K562 (cell line): ENCODE measurements at regions not wholly inside any gene's neighbourhood (a gene's known extent, or its start where the extent isn't known, plus 50 kb on each side); places are given as distances from the start of the nearest gene placed in this dataset.

Experiments used
- ATAC-seq: fragments of 200-7000 bp; cut with Tn5 transposase; 3 replicates; pipeline ENCODE4 v1.9.1; 2020; ENCODE audit warnings: moderate library complexity
- BruUV-seq: library from RNA; stranded (reverse); fragments of 400-500 nt; replicated peaks from 2 replicates; lab custom pipeline; 2021; lab: Mats Ljungman, UMichigan
- CTCF ChIA-PET: fragments of 300-600 bp; formaldehyde crosslinking; extraction: SDS; loops from one replicate; lab custom pipeline; 2021; ENCODE audit warnings: low intra/inter-chr PET ratio; lab: Yijun Ruan, JAX
- POLR2A ChIA-PET: fragments of 300-600, 350-650 bp; sonication (Branson Sonifier 250); formaldehyde crosslinking; extraction: SDS; loops from one replicate; lab custom pipeline; 2021; ENCODE audit warnings: antibody characterized with exemption, inconsistent platforms; lab: Yijun Ruan, JAX
- DNase-seq, 4 experiments: peaks; one replicate each; pipeline versions ENCODE4 v3.0.0 to v3.0.0-alpha.2; 2011 to 2018; ENCODE audit warnings: low spot score in 3 of 4, mixed read lengths in 3 of 4; ENCODE audit errors: extremely low read depth in 1 of 4
- FAIRE-seq: peaks from 2 replicates; lab custom pipeline; 2011; peaks lifted over from hg19 to GRCh38; lab: Jason Lieb, UNC
- H2AFZ ChIP-seq: 2 replicates; pipeline ENCODE4 v1.6.0; 2011; ENCODE audit warnings: low read depth, low read length, control low read depth, inconsistent platforms
- H3K27ac ChIP-seq: fragments of 200-600 bp; 3 replicates; pipeline ENCODE4 v1.8.0; 2011; ENCODE audit warnings: low read depth, mild to moderate bottlenecking, control low read depth, inconsistent platforms, low read length, moderate library complexity, mixed read lengths; ENCODE audit errors: extremely low read depth
- H3K27me3 ChIP-seq, 2 experiments: fragments of 300-600 bp in 1 of 2; 2 replicates in 1 of 2; 3 replicates in 1 of 2; pipeline versions ENCODE4 v1.6.0 to v1.8.0; 2011; ENCODE audit warnings: inconsistent platforms in 2 of 2, low read length in 2 of 2, mild to moderate bottlenecking in 1 of 2, mixed read lengths in 1 of 2, moderate library complexity in 1 of 2; ENCODE audit not compliant: control insufficient read depth in 2 of 2, insufficient read depth in 2 of 2
- H3K36me3 ChIP-seq: fragments of 300-600 bp; 3 replicates; pipeline ENCODE4 v1.8.0; 2011; ENCODE audit warnings: mild to moderate bottlenecking, low read length, inconsistent platforms; ENCODE audit not compliant: control insufficient read depth, insufficient read depth
- H3K4me1 ChIP-seq, 2 experiments: fragments of 200-600 bp in 1 of 2; replicated peaks in 1 of 2; 2 replicates in 1 of 2; 3 replicates in 1 of 2; pipeline versions ENCODE4 v1.5.1 to v1.8.0; 2011; ENCODE audit warnings: inconsistent platforms in 2 of 2, low read length in 2 of 2, mild to moderate bottlenecking in 1 of 2, mixed read lengths in 1 of 2, moderate library complexity in 1 of 2; ENCODE audit not compliant: control insufficient read depth in 2 of 2, insufficient read depth in 2 of 2
- H3K4me2 ChIP-seq: 2 replicates; pipeline ENCODE4 v1.6.1; 2011; ENCODE audit warnings: low read length, control low read depth, inconsistent platforms, mixed read lengths; ENCODE audit not compliant: insufficient read depth
- H3K4me3 ChIP-seq: fragments of 200-600 bp; sonication (generic), shearing (Covaris generic); 2 replicates; pipeline ENCODE4 v1.5.1; 2016; ENCODE audit warnings: control low read depth, inconsistent platforms
- H3K79me2 ChIP-seq: fragments of 200-600 bp; 3 replicates; pipeline ENCODE4 v1.8.0; 2011; ENCODE audit warnings: low read length, inconsistent platforms; ENCODE audit not compliant: control insufficient read depth, insufficient read depth
- H3K9ac ChIP-seq, 2 experiments: 2 replicates each; pipeline versions ENCODE4 v1.6.0 to v1.6.1; 2011; ENCODE audit warnings: low read depth in 2 of 2, low read length in 2 of 2, control low read depth in 1 of 2, inconsistent platforms in 1 of 2, mild to moderate bottlenecking in 1 of 2, mixed read lengths in 1 of 2; ENCODE audit not compliant: insufficient read depth in 1 of 2
- H3K9me1 ChIP-seq: one replicate; pipeline ENCODE4 v1.6.0; 2011; ENCODE audit warnings: inconsistent platforms, mild to moderate bottlenecking, low read length, moderate library complexity; ENCODE audit not compliant: control insufficient read depth, insufficient read depth
- H3K9me3 ChIP-seq: replicated peaks from 2 replicates; pipeline ENCODE4 v1.5.1; 2011; ENCODE audit warnings: low read depth, low read length, inconsistent platforms; ENCODE audit not compliant: control insufficient read depth, insufficient read depth
- H4K20me1 ChIP-seq: replicated peaks from 2 replicates; pipeline ENCODE4 v1.6.1; 2011; ENCODE audit warnings: low read length, inconsistent platforms, mixed read lengths; ENCODE audit not compliant: control insufficient read depth, insufficient read depth
- ARID2 ChIP-seq: fragments of 450-650 bp; IDR thresholded peaks from 2 replicates; pipeline ENCODE4 v1.6.1; 2017; ENCODE audit warnings: antibody characterized with exemption, mild to moderate bottlenecking
- MEF2A ChIP-seq: IDR thresholded peaks from 2 replicates; pipeline ENCODE4 v1.6.1; 2011; ENCODE audit warnings: low read depth, mild to moderate bottlenecking, low read length, moderate library complexity; ENCODE audit not compliant: control insufficient read depth
- NCOA1 ChIP-seq: fragments of 450-650 bp; IDR thresholded peaks from 2 replicates; pipeline ENCODE4 v1.6.1; 2016; ENCODE audit warnings: low read depth
- NCOR1 ChIP-seq: fragments of 450-650 bp; IDR thresholded peaks from 2 replicates; pipeline ENCODE4 v1.6.1; 2016; ENCODE audit warnings: mild to moderate bottlenecking, moderate library complexity
- RNF2 ChIP-seq: sonication (generic); IDR thresholded peaks from 2 replicates; pipeline ENCODE4 v1.6.1; 2016
- SPI1 ChIP-seq: IDR thresholded peaks from 2 replicates; pipeline ENCODE4 v1.6.1; 2011; ENCODE audit warnings: low read depth, low read length, control low read depth, borderline replicate concordance
- TCF3 ChIP-seq: sonication (generic); formaldehyde crosslinking; IDR thresholded peaks from 2 replicates; pipeline ENCODE4 v1.4.0; 2020; ENCODE audit warnings: mild to moderate bottlenecking, missing genetic modification reagents
- ZNF644 ChIP-seq: fragments of 200-800 bp; sonication (Bioruptor generic); IDR thresholded peaks from 2 replicates; pipeline ENCODE4 v1.6.1; 2016; ENCODE audit warnings: low read depth, missing genetic modification characterization, missing compliant biosample characterization
- ZNF696 ChIP-seq: fragments of 250-450 bp; sonication (Bioruptor Pico); conservative IDR thresholded peaks from 2 replicates; pipeline ENCODE4 v1.4.0; 2020; ENCODE audit warnings: mild to moderate bottlenecking, moderate library complexity
- WGBS: fragments of 100-300 bp; shearing (Covaris generic); methylation state at CpG from one replicate; pipeline ENCODE4 v1.1.6; 2016; ENCODE audit warnings: low coverage, mixed read lengths; ENCODE audit not compliant: insufficient coverage; ENCODE audit errors: missing lambda C conversion rate; 5-methylcytosine and 5-hydroxymethylcytosine counted together
- in situ Hi-C: fragments of 300-500 bp; cut with MboI; formaldehyde crosslinking; loops from 4 replicates; pipeline ENCODE4 v1.15.0; 2018; ENCODE audit warnings: inconsistent platforms, mixed read lengths
- intact Hi-C: fragments of 100-400 bp; cut with micrococcal nuclease; formaldehyde crosslinking; loops from 2 replicates; pipeline ENCODE4 v1.14.2; 2022
- TF ChIP-seq, protein P1 (sequence below), 2 experiments: fragments of 150-350 bp in 1 of 2; IDR thresholded peaks; 2 replicates each; pipeline ENCODE4 v1.6.1; 2012 to 2016; ENCODE audit warnings: low read depth in 2 of 2, low read length in 2 of 2, mild to moderate bottlenecking in 1 of 2, moderate library complexity in 1 of 2
- TF ChIP-seq, protein P2 (sequence below): IDR thresholded peaks from 2 replicates; pipeline ENCODE4 v1.6.1; 2014; ENCODE audit warnings: antibody characterized with exemption
- TF ChIP-seq, protein P3 (sequence below): fragments of 450-650 bp; formaldehyde crosslinking; IDR thresholded peaks from 2 replicates; pipeline ENCODE4 v1.4.0; 2022; ENCODE audit warnings: missing genetic modification characterization

DNA sequence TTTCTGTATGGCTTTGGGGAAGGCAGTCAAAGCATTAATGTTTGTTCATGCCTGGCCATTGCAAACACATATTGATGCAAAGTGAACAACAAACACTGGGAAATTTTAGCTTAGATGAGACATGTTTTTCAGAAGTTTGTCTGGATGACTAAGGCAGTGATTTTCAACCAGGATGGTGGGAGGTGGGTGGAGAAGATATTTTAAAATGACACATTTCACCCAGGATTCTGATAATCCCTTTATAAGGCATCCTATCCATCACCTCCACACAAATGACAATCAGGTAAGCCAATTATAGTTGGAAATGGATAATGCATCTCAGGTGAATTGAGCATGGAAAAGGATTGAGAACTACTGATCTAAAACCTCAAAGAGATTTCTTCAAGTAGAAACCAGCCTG, 57.4 kb upstream of the SV2C start:
- no peak overlapping the region for H3K4me3 ChIP-seq
- ChIA-PET POLR2A (no interaction called here), CTCF (no interaction called here)
- FAIRE-seq = no peak
- in situ Hi-C loops = no loop called here
- H3K4me2 ChIP-seq = no peak overlapping the region
- no peaks in the 10 kb centered on the region for H4K20me1 ChIP-seq
- no peak overlapping the region for H3K27ac ChIP-seq
- no peak for TF ChIP-seq ZNF644
- no peak for TF ChIP-seq ZNF696
- TF ChIP-seq SPI1 = no peak
- TF ChIP-seq NCOA1 = no peak
- no peak for TF ChIP-seq MEF2A
- no peak for TF ChIP-seq TCF3 (CRISPR knock-in tag)
- TF ChIP-seq, all 486 proteins: peak for 0
- H3K9ac ChIP-seq = no peak overlapping the region
- BruUV-seq = no TSS peak
- ATAC-seq = no peak
- H2AFZ ChIP-seq = no peak overlapping the region
- no peaks in the 10 kb centered on the region for H3K9me3 ChIP-seq
- H3K4me1 ChIP-seq = no peaks in the 10 kb centered on the region
- H3K79me2 ChIP-seq = no peaks in the 10 kb centered on the region
- no peaks in the 10 kb centered on the region for H3K36me3 ChIP-seq
- H3K27me3 ChIP-seq = peaks cover 0 to 3% of the 10 kb centered on the region in 2 experiments; a peak in 2 of 5 replicates
- H3K9me1 ChIP-seq = no peaks in the 10 kb centered on the region
- intact Hi-C loops = no loop called here
- no peak for DNase-seq

DNA sequence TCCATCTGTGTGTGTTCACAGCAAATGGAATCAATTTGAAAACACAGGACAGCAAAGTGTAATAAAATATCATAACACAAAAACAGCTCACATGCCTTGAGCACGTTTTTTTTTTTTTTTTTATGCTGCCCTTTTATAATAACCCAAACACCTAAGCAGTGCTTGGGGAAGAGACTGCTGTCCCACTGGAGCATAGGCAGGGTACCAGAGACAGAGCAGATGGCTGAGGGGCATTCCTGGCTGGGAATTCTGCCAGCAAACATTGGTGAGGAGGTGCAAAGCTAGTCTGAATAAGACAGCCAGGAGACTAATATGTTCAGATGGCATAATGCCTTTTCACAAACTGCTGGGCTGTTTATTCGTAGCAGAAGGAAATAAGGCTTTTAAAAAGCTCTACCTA, 58.1 kb upstream of the SV2C start:
- in situ Hi-C loops (no loop called here), intact Hi-C loops (no loop called here)
- Histone ChIP-seq H3K4me1 (no peaks in the 10 kb centered on the region), H3K9me3 (no peaks in the 10 kb centered on the region), H3K4me3 (no peak overlapping the region), H3K9me1 (no peaks in the 10 kb centered on the region), H3K27me3 (peaks cover 0 to 3% of the 10 kb centered on the region in 2 experiments; a peak in 2 of 5 replicates), H2AFZ (no peak overlapping the region), H3K4me2 (no peak overlapping the region), H4K20me1 (no peaks in the 10 kb centered on the region), H3K9ac (no peak overlapping the region), H3K79me2 (no peaks in the 10 kb centered on the region), H3K36me3 (no peaks in the 10 kb centered on the region), H3K27ac (no peak overlapping the region)
- POLR2A ChIA-PET = no interaction called here
- CTCF ChIA-PET = no interaction called here
- 0% methylated on average over 2 of the region's 2 CpGs for WGBS
- DNase-seq (no peak), ATAC-seq (no peak), FAIRE-seq (no peak)
- BruUV-seq = no TSS peak
- TF ChIP-seq, protein P1, sequence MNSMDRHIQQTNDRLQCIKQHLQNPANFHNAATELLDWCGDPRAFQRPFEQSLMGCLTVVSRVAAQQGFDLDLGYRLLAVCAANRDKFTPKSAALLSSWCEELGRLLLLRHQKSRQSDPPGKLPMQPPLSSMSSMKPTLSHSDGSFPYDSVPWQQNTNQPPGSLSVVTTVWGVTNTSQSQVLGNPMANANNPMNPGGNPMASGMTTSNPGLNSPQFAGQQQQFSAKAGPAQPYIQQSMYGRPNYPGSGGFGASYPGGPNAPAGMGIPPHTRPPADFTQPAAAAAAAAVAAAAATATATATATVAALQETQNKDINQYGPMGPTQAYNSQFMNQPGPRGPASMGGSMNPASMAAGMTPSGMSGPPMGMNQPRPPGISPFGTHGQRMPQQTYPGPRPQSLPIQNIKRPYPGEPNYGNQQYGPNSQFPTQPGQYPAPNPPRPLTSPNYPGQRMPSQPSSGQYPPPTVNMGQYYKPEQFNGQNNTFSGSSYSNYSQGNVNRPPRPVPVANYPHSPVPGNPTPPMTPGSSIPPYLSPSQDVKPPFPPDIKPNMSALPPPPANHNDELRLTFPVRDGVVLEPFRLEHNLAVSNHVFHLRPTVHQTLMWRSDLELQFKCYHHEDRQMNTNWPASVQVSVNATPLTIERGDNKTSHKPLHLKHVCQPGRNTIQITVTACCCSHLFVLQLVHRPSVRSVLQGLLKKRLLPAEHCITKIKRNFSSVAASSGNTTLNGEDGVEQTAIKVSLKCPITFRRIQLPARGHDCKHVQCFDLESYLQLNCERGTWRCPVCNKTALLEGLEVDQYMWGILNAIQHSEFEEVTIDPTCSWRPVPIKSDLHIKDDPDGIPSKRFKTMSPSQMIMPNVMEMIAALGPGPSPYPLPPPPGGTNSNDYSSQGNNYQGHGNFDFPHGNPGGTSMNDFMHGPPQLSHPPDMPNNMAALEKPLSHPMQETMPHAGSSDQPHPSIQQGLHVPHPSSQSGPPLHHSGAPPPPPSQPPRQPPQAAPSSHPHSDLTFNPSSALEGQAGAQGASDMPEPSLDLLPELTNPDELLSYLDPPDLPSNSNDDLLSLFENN (IDR thresholded peaks at IDR 0.05; ENCODE audit: low read depth in 2 of 2, low read length in 2 of 2) = no peak
- no peak for TF ChIP-seq RNF2
- TF ChIP-seq, protein P2, sequence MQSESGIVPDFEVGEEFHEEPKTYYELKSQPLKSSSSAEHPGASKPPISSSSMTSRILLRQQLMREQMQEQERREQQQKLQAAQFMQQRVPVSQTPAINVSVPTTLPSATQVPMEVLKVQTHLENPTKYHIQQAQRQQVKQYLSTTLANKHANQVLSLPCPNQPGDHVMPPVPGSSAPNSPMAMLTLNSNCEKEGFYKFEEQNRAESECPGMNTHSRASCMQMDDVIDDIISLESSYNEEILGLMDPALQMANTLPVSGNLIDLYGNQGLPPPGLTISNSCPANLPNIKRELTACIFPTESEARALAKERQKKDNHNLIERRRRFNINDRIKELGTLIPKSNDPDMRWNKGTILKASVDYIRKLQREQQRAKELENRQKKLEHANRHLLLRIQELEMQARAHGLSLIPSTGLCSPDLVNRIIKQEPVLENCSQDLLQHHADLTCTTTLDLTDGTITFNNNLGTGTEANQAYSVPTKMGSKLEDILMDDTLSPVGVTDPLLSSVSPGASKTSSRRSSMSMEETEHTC = no peak
- no peak for TF ChIP-seq ARID2
- TF ChIP-seq NCOR1 = no peak
- TF ChIP-seq, protein P3, sequence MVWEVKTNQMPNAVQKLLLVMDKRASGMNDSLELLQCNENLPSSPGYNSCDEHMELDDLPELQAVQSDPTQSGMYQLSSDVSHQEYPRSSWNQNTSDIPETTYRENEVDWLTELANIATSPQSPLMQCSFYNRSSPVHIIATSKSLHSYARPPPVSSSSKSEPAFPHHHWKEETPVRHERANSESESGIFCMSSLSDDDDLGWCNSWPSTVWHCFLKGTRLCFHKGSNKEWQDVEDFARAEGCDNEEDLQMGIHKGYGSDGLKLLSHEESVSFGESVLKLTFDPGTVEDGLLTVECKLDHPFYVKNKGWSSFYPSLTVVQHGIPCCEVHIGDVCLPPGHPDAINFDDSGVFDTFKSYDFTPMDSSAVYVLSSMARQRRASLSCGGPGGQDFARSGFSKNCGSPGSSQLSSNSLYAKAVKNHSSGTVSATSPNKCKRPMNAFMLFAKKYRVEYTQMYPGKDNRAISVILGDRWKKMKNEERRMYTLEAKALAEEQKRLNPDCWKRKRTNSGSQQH (CRISPR knock-in tag) = no peak
